IMR-90 (cell line): ENCODE measurements at regions not wholly inside any gene's neighbourhood (a gene's known extent, or its start where the extent isn't known, plus 50 kb on each side); places are given as distances from the start of the nearest gene placed in this dataset.

Experiments
- ATAC-seq: fragments of 200-7000 bp; cut with Tn5 transposase; 2 replicates; pipeline ENCODE4 v1.9.1; 2020; ENCODE audit warnings: low read depth, mild to moderate bottlenecking, moderate library complexity
- BruUV-seq: library from RNA; stranded (reverse); fragments of 400-500 nt; replicated peaks from 2 replicates; lab custom pipeline; 2021; lab: Mats Ljungman, UMichigan
- CTCF ChIA-PET: fragments of 300-600 bp; formaldehyde crosslinking; extraction: SDS; loops from one replicate; lab custom pipeline; 2021; ENCODE audit warnings: antibody characterized with exemption; lab: Yijun Ruan, JAX
- POLR2A ChIA-PET: fragments of 300-600 bp; sonication (Branson Sonifier 250); formaldehyde crosslinking; loops from one replicate; lab custom pipeline; 2022; ENCODE audit warnings: antibody characterized with exemption; ENCODE audit not compliant: unreplicated experiment; lab: Charles Lee
- DNase-seq: peaks from one replicate; pipeline ENCODE4 v3.0.0; 2013
- H2AFZ ChIP-seq: replicated peaks from 2 replicates; pipeline ENCODE3; 2013; ENCODE audit warnings: low read length, mild to moderate bottlenecking; ENCODE audit not compliant: poor library complexity
- H2AK5ac ChIP-seq: 2 replicates; pipeline ENCODE4 v1.6.1; 2013; ENCODE audit warnings: low read depth, low read length, inconsistent platforms
- H2AK9ac ChIP-seq: replicated peaks from 2 replicates; pipeline ENCODE3; 2013; ENCODE audit warnings: mild to moderate bottlenecking, low read depth, low read length, moderate library complexity; ENCODE audit not compliant: poor library complexity
- H2BK120ac ChIP-seq: 2 replicates; pipeline ENCODE4 v1.6.1; 2013; ENCODE audit warnings: low read depth, low read length, inconsistent platforms
- H2BK15ac ChIP-seq: 3 replicates; pipeline ENCODE4 v1.6.1; 2013; ENCODE audit warnings: low read depth, low read length, inconsistent platforms
- H2BK20ac ChIP-seq: 2 replicates; pipeline ENCODE4 v1.6.1; 2013; ENCODE audit warnings: low read depth, mild to moderate bottlenecking, inconsistent platforms, low read length, moderate library complexity
- H2BK5ac ChIP-seq: 2 replicates; pipeline ENCODE4 v1.6.1; 2013; ENCODE audit warnings: mild to moderate bottlenecking, low read depth, low read length, inconsistent platforms; ENCODE audit not compliant: poor library complexity, severe bottlenecking
- H3K14ac ChIP-seq: replicated peaks from 2 replicates; pipeline ENCODE4 v1.6.1; 2013; ENCODE audit warnings: low read depth, low read length, inconsistent platforms
- H3K18ac ChIP-seq: 2 replicates; pipeline ENCODE4 v1.6.1; 2013; ENCODE audit warnings: low read depth, low read length, control low read depth
- H3K23ac ChIP-seq: 2 replicates; pipeline ENCODE4 v1.6.1; 2013; ENCODE audit warnings: low read depth, low read length, inconsistent platforms
- H3K27ac ChIP-seq: 2 replicates; pipeline ENCODE4 v1.5.1; 2013; ENCODE audit warnings: mild to moderate bottlenecking, control low read depth, low read length; ENCODE audit not compliant: insufficient read depth
- H3K27me3 ChIP-seq: 2 replicates; pipeline ENCODE4 v1.6.1; 2013; ENCODE audit warnings: low read length; ENCODE audit not compliant: control insufficient read depth, insufficient read depth
- H3K36me3 ChIP-seq: 2 replicates; pipeline ENCODE4 v1.6.1; 2013; ENCODE audit warnings: low read length, mixed read lengths; ENCODE audit not compliant: control insufficient read depth, insufficient read depth
- H3K4ac ChIP-seq: 2 replicates; pipeline ENCODE4 v1.6.1; 2013; ENCODE audit warnings: low read depth, low read length, inconsistent platforms
- H3K4me1 ChIP-seq: 2 replicates; pipeline ENCODE4 v1.6.1; 2013; ENCODE audit warnings: low read length, mixed read lengths; ENCODE audit not compliant: control insufficient read depth, insufficient read depth
- H3K4me2 ChIP-seq: 2 replicates; pipeline ENCODE4 v1.6.1; 2013; ENCODE audit warnings: low read depth, mild to moderate bottlenecking, control low read depth, low read length, moderate library complexity
- H3K4me3 ChIP-seq: 2 replicates; pipeline ENCODE4 v1.5.1; 2013; ENCODE audit warnings: low read depth, mild to moderate bottlenecking, control low read depth, low read length, moderate library complexity; ENCODE audit not compliant: insufficient read depth
- H3K56ac ChIP-seq: 2 replicates; pipeline ENCODE4 v1.6.1; 2013; ENCODE audit warnings: low read length, inconsistent platforms; ENCODE audit not compliant: insufficient read depth; ENCODE audit errors: extremely low read depth
- H3K79me1 ChIP-seq, 2 experiments: 2 replicates each; pipeline ENCODE4 v1.6.1; 2013; ENCODE audit warnings: low read length in 2 of 2, inconsistent platforms in 1 of 2, low read depth in 1 of 2
- H3K9ac ChIP-seq: 2 replicates; pipeline ENCODE4 v1.6.1; 2013; ENCODE audit warnings: low read depth, low read length, control low read depth
- H3K9me1 ChIP-seq: 2 replicates; pipeline ENCODE4 v1.6.1; 2013; ENCODE audit warnings: low read length, inconsistent platforms; ENCODE audit not compliant: insufficient read depth
- H3K9me3 ChIP-seq: 2 replicates; pipeline ENCODE4 v1.6.1; 2013; ENCODE audit warnings: low read length; ENCODE audit not compliant: control insufficient read depth, insufficient read depth
- H4K20me1 ChIP-seq: 2 replicates; pipeline ENCODE4 v1.6.1; 2013; ENCODE audit warnings: low read length, inconsistent platforms; ENCODE audit not compliant: insufficient read depth
- H4K5ac ChIP-seq: 2 replicates; pipeline ENCODE4 v1.6.1; 2013; ENCODE audit warnings: mild to moderate bottlenecking, low read depth, low read length, control low read depth
- H4K8ac ChIP-seq, 2 experiments: 2 replicates each; pipeline ENCODE4 v1.6.1; 2013; ENCODE audit warnings: low read depth in 2 of 2, low read length in 2 of 2, control low read depth in 1 of 2, inconsistent platforms in 1 of 2
- H4K91ac ChIP-seq: 2 replicates; pipeline ENCODE4 v1.6.1; 2013; ENCODE audit warnings: low read depth, low read length, inconsistent platforms; ENCODE audit not compliant: insufficient read depth
- BHLHE40 ChIP-seq: fragments of 150-350 bp; IDR thresholded peaks from 2 replicates; pipeline ENCODE4 v1.6.1; 2016; ENCODE audit warnings: mild to moderate bottlenecking, low read depth, low read length
- CEBPB ChIP-seq: IDR thresholded peaks from 2 replicates; pipeline ENCODE4 v1.6.1; 2012; ENCODE audit warnings: low read depth, low read length, improper control_type of control experiment
- CHD1 ChIP-seq: IDR thresholded peaks from 2 replicates; pipeline ENCODE4 v1.6.1; 2012; ENCODE audit warnings: low read depth, low read length, improper control_type of control experiment
- CTCF ChIP-seq: conservative IDR thresholded peaks from 2 replicates; pipeline ENCODE4 v1.5.1; 2012; ENCODE audit warnings: mild to moderate bottlenecking, low read depth, low read length, improper control_type of control experiment
- FOS ChIP-seq: fragments of 150-350 bp; IDR thresholded peaks from 2 replicates; pipeline ENCODE4 v1.6.1; 2016; ENCODE audit warnings: low read depth, low read length
- MAFK ChIP-seq: IDR thresholded peaks from 2 replicates; pipeline ENCODE4 v1.6.1; 2012; ENCODE audit warnings: low read depth, low read length, improper control_type of control experiment
- MAZ ChIP-seq: IDR thresholded peaks from 2 replicates; pipeline ENCODE4 v1.6.1; 2012; ENCODE audit warnings: low read depth, mild to moderate bottlenecking, low read length, improper control_type of control experiment, moderate library complexity, borderline replicate concordance
- MXI1 ChIP-seq: IDR thresholded peaks from 2 replicates; pipeline ENCODE4 v1.6.1; 2012; ENCODE audit warnings: low read depth, mild to moderate bottlenecking, low read length, moderate library complexity, borderline replicate concordance
- NFE2L2 ChIP-seq: fragments of 150-350 bp; IDR thresholded peaks from 2 replicates; pipeline ENCODE4 v1.6.1; 2016; ENCODE audit warnings: low read depth, mild to moderate bottlenecking, low read length
- POLR2A ChIP-seq: IDR thresholded peaks from 2 replicates; pipeline ENCODE4 v1.6.1; 2012; ENCODE audit warnings: mild to moderate bottlenecking, low read depth, low read length
- RAD21 ChIP-seq: IDR thresholded peaks from 2 replicates; pipeline ENCODE4 v1.6.1; 2012; ENCODE audit warnings: low read length, improper control_type of control experiment
- RCOR1 ChIP-seq: IDR thresholded peaks from 2 replicates; pipeline ENCODE4 v1.6.1; 2012; ENCODE audit warnings: mild to moderate bottlenecking, low read length, improper control_type of control experiment; ENCODE audit not compliant: insufficient replicate concordance
- RFX5 ChIP-seq: IDR thresholded peaks from 2 replicates; pipeline ENCODE4 v1.8.0; 2012; ENCODE audit warnings: low read depth, mild to moderate bottlenecking, low read length, moderate library complexity
- SMC3 ChIP-seq: fragments of 150-350 bp; IDR thresholded peaks from 2 replicates; pipeline ENCODE4 v1.6.1; 2016; ENCODE audit warnings: low read depth, mild to moderate bottlenecking, antibody characterized with exemption, low read length, moderate library complexity
- USF2 ChIP-seq: fragments of 150-350 bp; IDR thresholded peaks from 2 replicates; pipeline ENCODE4 v1.6.1; 2017; ENCODE audit warnings: mild to moderate bottlenecking, antibody characterized with exemption, low read length, low read depth
- WGBS, 2 experiments: methylation state at CpG; one replicate each; pipeline versions ENCODE4 v1.1.5 to v1.1.7; 2013; ENCODE audit warnings: missing lambda C conversion rate in 2 of 2; ENCODE audit not compliant: insufficient read length in 1 of 2; ENCODE audit errors: extremely low coverage in 2 of 2; 5-methylcytosine and 5-hydroxymethylcytosine counted together
- dilution Hi-C: fragments of 300-500 bp; cut with HindIII; formaldehyde crosslinking; loops from one replicate; pipeline ENCODE4 v1.14.3; 2018; ENCODE audit warnings: low sequenced_read_pairs; ENCODE audit not compliant: unreplicated experiment
- in situ Hi-C: fragments of 300-500 bp; cut with MboI; formaldehyde crosslinking; loops from 3 replicates; pipeline ENCODE4 v1.14.3; 2019; ENCODE audit warnings: low sequenced_read_pairs, inconsistent platforms, mixed read lengths
- intact Hi-C: fragments of 100-400 bp; cut with micrococcal nuclease; formaldehyde crosslinking; loops from 2 replicates; pipeline ENCODE4 v1.10.0; 2022
- TF ChIP-seq, protein P1 (sequence below): fragments of 150-350 bp; IDR thresholded peaks from 2 replicates; pipeline ENCODE4 v1.6.1; 2016; ENCODE audit warnings: low read depth, mild to moderate bottlenecking, low read length, moderate library complexity, borderline replicate concordance

DNA sequence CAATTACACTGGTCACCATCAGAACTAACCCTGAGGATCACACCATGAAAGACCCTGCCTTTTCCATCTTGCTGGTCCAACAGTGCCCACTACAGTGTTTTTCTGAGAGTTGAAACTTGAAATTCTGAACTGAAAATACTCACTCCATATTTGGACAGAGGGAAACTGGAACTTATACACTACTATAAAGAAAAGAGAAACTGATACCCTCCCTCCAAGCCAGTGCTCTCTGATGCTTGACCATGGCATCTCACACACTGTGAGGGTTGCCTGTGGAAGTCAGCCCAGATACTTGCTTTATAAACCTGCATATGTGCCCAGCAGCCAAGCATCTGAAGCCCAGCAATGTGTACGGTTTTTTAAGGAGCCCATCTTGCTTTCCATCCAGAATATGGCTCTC, 108.7 kb downstream of the FOXA2 start:
- H3K23ac ChIP-seq: no peak overlapping the region
- no peak overlapping the region for H4K91ac ChIP-seq
- H3K56ac ChIP-seq: no peak overlapping the region
- no peak overlapping the region for H3K18ac ChIP-seq
- H3K27me3 ChIP-seq: no peaks in the 10 kb centered on the region
- intact Hi-C loops: no loop called here
- no peak overlapping the region for H3K14ac ChIP-seq
- H2BK5ac ChIP-seq: no peak overlapping the region
- H4K8ac ChIP-seq: no peak overlapping the region
- ATAC-seq (no peak), DNase-seq (no peak)
- no peak overlapping the region for H3K4ac ChIP-seq
- no peak overlapping the region for H3K4me2 ChIP-seq
- H2AK5ac ChIP-seq: no peak overlapping the region
- no peak overlapping the region for H2AFZ ChIP-seq
- no peak overlapping the region for H2BK15ac ChIP-seq
- H3K27ac ChIP-seq: no peak overlapping the region
- H3K4me1 ChIP-seq: no peaks in the 10 kb centered on the region
- H3K36me3 ChIP-seq: no peaks in the 10 kb centered on the region
- in situ Hi-C loops: no loop called here
- TF ChIP-seq MAZ: no peak
- TF ChIP-seq, protein P1, sequence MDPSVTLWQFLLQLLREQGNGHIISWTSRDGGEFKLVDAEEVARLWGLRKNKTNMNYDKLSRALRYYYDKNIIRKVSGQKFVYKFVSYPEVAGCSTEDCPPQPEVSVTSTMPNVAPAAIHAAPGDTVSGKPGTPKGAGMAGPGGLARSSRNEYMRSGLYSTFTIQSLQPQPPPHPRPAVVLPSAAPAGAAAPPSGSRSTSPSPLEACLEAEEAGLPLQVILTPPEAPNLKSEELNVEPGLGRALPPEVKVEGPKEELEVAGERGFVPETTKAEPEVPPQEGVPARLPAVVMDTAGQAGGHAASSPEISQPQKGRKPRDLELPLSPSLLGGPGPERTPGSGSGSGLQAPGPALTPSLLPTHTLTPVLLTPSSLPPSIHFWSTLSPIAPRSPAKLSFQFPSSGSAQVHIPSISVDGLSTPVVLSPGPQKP: no peak
- no peak for TF ChIP-seq NFE2L2
- no peak for TF ChIP-seq RFX5
- no peak for TF ChIP-seq RCOR1
- TF ChIP-seq BHLHE40: no peak
- TF ChIP-seq SMC3: no peak
- TF ChIP-seq CHD1: no peak
- TF ChIP-seq USF2: no peak
- TF ChIP-seq MAFK: no peak
- no peak for TF ChIP-seq RAD21
- TF ChIP-seq CTCF: no peak
- TF ChIP-seq MXI1: no peak
- no peak for TF ChIP-seq FOS
- no peak for TF ChIP-seq CEBPB
- no peak for TF ChIP-seq POLR2A
- no peak overlapping the region for H4K5ac ChIP-seq
- no peak overlapping the region for H2BK120ac ChIP-seq
- BruUV-seq: no TSS peak
- H4K20me1 ChIP-seq: no peaks in the 10 kb centered on the region
- peaks cover 2% of the 10 kb centered on the region; the same call in 1 of the 2 replicates for H3K9me3 ChIP-seq
- POLR2A ChIA-PET: no interaction called here
- no peak overlapping the region for H2BK20ac ChIP-seq
- H3K9ac ChIP-seq: no peak overlapping the region
- H3K9me1 ChIP-seq: no peaks in the 10 kb centered on the region
- WGBS, 2 experiments: 20% methylated on average over 1 of the region's 1 CpG; no CpG with 5 or more reads in 1 of the 2 experiments
- H3K4me3 ChIP-seq: no peak overlapping the region
- no peaks in the 10 kb centered on the region for H3K79me1 ChIP-seq
- CTCF ChIA-PET: no interaction called here
- dilution Hi-C loops: no loop called here
- H2AK9ac ChIP-seq: no peak overlapping the region
